BLaER1 (cell line): ENCODE measurements at regions not wholly inside any gene's neighbourhood (a gene's known extent, or its start where the extent isn't known, plus 50 kb on each side); places are given as distances from the start of the nearest gene placed in this dataset.

ENCODE experiments used
- H3K27ac ChIP-seq: shearing (Covaris generic); formaldehyde crosslinking; 2 replicates; pipeline ENCODE4 v1.8.1; 2022
- H3K27me3 ChIP-seq: shearing (Covaris generic); formaldehyde crosslinking; 2 replicates; pipeline ENCODE4 v1.8.1; 2022
- H3K36me3 ChIP-seq: shearing (Covaris generic); formaldehyde crosslinking; 2 replicates; pipeline ENCODE4 v1.8.1; 2022
- H3K4me1 ChIP-seq: shearing (Covaris generic); formaldehyde crosslinking; 2 replicates; pipeline ENCODE4 v1.8.1; 2022
- H3K4me2 ChIP-seq: shearing (Covaris generic); formaldehyde crosslinking; 2 replicates; pipeline ENCODE4 v1.8.1; 2022
- H3K4me3 ChIP-seq: shearing (Covaris generic); formaldehyde crosslinking; 2 replicates; pipeline ENCODE4 v1.8.1; 2022
- H3K9ac ChIP-seq: shearing (Covaris generic); formaldehyde crosslinking; 2 replicates; pipeline ENCODE4 v1.8.1; 2022
- H3K9me3 ChIP-seq: shearing (Covaris generic); formaldehyde crosslinking; 2 replicates; pipeline ENCODE4 v1.8.1; 2022
- H4K20me1 ChIP-seq: shearing (Covaris generic); formaldehyde crosslinking; 2 replicates; pipeline ENCODE4 v1.8.1; 2022
- Cebpa-rat ChIP-seq: shearing (Covaris generic); IDR thresholded peaks from 2 replicates; pipeline ENCODE4 v1.8.1; 2022

DNA sequence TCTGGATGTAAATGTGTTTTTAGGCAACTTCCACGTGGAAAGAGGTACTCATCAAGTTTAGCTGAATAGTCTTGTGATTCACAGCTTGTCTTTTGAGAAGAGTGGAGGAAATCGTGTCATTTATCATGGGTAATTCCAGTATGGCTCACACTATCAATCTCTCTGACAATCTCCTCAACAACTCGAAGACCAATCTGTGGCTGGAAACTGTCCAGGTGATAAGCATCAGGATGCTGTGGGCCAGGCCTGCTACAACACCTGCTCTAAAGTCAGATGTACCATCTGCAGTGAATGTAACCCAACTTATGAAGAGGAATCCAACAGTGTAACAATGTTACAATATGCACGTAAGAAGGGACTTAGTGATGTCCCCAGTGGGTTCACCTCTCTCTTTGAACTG lies 132.1 kb upstream of the GK2 start:
- no peaks in the 10 kb centered on the region for H3K27me3 ChIP-seq
- no peak overlapping the region for H3K9ac ChIP-seq
- TF ChIP-seq Cebpa-rat, result no peak
- H3K4me1 ChIP-seq, result no peaks in the 10 kb centered on the region
- no peaks in the 10 kb centered on the region for H3K9me3 ChIP-seq
- no peak overlapping the region for H3K27ac ChIP-seq
- H3K36me3 ChIP-seq, result no peaks in the 10 kb centered on the region
- no peak overlapping the region for H3K4me2 ChIP-seq
- H3K4me3 ChIP-seq, result no peak overlapping the region
- no peaks in the 10 kb centered on the region for H4K20me1 ChIP-seq

DNA sequence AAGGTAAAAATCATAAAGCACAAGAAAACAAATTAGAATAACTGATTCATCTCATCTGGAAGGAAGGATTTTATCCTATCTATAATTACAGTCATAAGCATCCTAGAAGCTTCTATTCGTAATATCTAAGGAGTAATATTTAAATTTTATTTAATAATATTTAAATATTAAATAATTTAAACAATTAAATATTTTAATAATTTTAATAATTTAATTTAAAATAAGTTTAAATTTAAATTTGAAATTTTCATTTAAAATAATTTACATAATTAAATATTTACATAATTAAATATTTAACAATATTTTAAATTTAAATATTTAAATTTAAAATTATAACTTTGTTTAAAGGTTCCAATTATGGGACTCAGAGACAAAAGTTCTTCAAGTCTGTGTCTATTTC lies 127.5 kb upstream of the GK2 start:
- Histone ChIP-seq H3K4me2 (no peak overlapping the region), H4K20me1 (no peaks in the 10 kb centered on the region), H3K27ac (no peak overlapping the region), H3K4me3 (no peak overlapping the region), H3K9ac (no peak overlapping the region), H3K9me3 (no peaks in the 10 kb centered on the region), H3K27me3 (no peaks in the 10 kb centered on the region), H3K36me3 (no peaks in the 10 kb centered on the region), H3K4me1 (no peaks in the 10 kb centered on the region)
- TF ChIP-seq Cebpa-rat, result no peak

DNA sequence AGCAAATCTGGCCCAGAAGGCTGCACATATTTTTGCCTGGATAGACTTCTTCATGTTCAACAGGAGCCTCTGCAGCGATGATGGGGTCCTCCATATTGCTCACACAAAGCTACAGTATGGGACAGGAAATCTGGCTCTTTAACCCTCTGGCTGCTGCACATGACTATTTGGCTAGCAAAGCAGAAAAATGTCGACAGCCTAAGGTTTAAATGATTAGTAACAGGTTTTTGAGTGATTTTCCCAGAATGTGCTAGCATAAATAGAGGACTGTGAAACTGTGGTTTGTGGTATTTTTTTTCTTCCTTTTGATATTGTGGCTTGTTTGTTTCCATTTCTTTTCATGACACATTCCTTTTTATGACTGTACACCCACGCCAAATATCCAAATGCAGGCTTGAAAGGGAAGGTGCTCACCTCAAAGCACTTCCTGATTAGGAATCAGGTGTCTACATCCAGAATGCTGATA lies 120.2 kb upstream of the GK2 start:
- TF ChIP-seq Cebpa-rat, result no peak
- no peaks in the 10 kb centered on the region for H4K20me1 ChIP-seq

DNA sequence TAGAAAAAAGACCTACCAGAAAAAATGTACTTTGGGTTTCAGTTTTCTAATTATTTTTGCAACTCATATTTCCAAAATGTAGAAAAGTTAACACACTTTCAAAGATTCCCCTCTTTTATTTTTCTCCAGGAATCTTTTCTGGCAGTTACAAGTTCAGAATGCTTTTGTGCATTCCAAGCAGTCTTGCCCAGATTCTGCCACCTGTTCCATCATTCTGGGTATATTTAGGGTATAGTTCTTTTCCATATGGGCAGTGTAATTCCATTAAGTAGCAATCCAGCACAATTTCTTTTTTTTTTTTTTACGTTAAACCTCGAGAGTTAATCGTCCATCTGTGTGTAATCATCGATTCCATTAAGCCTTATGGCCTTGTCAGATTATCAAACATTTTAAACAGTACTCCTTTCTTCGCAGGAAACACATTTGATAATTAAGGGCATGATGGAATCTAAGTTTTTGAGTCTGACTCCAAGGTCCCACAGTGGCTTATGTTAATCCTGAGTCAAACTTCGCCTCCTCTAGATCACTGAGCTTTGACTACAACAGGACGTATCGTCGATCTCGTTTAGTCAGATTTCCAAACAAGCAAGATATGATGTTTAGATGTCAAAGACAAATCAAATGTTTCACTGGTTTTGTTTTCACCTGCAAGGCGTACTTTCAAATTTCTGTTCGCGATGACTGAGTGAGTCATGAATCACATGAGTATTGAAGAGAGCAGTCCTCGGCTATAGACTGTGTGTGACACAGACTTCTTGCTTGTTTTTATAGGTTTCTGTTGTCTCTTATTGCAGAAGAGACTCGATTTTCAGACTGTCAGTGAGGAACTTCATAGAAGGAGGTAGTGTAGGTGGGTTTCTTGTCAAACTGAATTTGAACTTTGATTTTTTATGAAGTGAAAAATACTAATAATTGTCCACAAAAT lies 118.9 kb upstream of the GK2 start:
- no peaks in the 10 kb centered on the region for H4K20me1 ChIP-seq
- no peak overlapping the region for H3K4me3 ChIP-seq
- no peaks in the 10 kb centered on the region for H3K27me3 ChIP-seq
- no peak overlapping the region for H3K4me2 ChIP-seq
- H3K4me1 ChIP-seq, result peaks cover 9% of the 10 kb centered on the region
- no peak overlapping the region for H3K9ac ChIP-seq
- no peak for TF ChIP-seq Cebpa-rat
- H3K27ac ChIP-seq, result no peak overlapping the region
- H3K36me3 ChIP-seq, result no peaks in the 10 kb centered on the region
- H3K9me3 ChIP-seq, result no peaks in the 10 kb centered on the region

More for the DNA sequence above, 120.2 kb upstream of the GK2 start:
- no peak overlapping the region for H3K9ac ChIP-seq
- H3K36me3 ChIP-seq, result no peaks in the 10 kb centered on the region
- peaks cover 9% of the 10 kb centered on the region for H3K4me1 ChIP-seq
- no peaks in the 10 kb centered on the region for H3K27me3 ChIP-seq
- H3K4me2 ChIP-seq, result peak overlapping the region; percentile 63
- H3K4me3 ChIP-seq, result no peak overlapping the region
- H3K27ac ChIP-seq, result no peak overlapping the region
- no peaks in the 10 kb centered on the region for H3K9me3 ChIP-seq

DNA sequence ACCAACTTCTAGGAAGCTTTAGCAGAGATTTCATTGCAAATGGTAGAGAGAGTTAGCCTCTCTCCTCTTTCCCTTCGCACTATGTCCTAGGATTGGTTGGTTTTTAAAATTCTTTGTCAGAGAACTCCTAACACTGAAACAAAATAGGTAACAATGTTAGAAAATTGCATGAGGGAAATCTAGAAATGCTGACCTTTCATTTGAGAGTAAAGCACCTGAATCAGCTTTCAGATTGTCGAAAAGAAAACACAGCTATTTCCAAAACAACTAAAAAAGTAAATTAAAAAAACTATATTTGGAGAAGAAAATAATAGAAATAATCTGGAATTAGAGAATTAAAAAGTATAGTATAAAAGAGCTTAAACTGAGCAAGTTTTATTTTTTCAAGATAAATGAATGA lies 108.1 kb upstream of the GK2 start:
- no peaks in the 10 kb centered on the region for H3K4me1 ChIP-seq
- no peak overlapping the region for H3K4me3 ChIP-seq
- H4K20me1 ChIP-seq, result no peaks in the 10 kb centered on the region
- no peaks in the 10 kb centered on the region for H3K36me3 ChIP-seq
- H3K27me3 ChIP-seq, result no peaks in the 10 kb centered on the region
- TF ChIP-seq Cebpa-rat, result no peak
- H3K4me2 ChIP-seq, result no peak overlapping the region
- no peak overlapping the region for H3K9ac ChIP-seq
- no peaks in the 10 kb centered on the region for H3K9me3 ChIP-seq
- H3K27ac ChIP-seq, result no peak overlapping the region

DNA sequence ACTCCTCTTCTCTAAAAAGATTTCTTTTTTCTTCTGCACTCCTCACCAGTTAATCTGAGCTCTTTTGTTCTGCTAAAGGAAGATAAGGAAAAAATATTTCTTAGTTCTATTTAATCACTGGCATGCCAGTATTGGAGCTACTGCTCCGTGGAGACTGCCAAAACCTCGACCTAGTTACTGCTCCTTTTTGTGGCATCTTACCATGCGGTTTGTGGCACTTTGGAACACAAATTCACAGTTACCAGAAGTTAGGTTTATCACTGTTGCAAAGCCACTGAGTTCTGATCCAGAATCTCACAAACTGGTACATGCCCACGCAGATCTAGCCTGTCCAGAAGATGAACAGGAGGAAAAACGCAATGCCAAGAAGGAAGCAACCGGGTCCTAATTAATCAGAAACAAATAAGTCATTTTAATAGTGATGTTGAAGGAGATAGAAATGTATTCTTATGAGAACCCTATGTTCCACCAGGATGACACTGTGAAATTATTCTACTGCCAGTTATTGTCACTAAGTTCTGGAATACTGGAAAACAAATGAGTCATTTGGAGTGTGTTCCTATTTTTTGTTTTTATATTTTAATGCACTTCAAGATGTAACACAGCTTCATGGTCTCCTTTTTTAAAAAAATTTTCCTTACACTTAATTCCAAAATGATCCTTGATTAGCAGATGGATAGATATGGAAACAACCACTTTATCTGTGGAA lies 106.7 kb upstream of the GK2 start:
- Histone ChIP-seq H3K4me3 (no peak overlapping the region), H4K20me1 (no peaks in the 10 kb centered on the region), H3K36me3 (no peaks in the 10 kb centered on the region), H3K27me3 (no peaks in the 10 kb centered on the region), H3K9ac (no peak overlapping the region), H3K4me1 (no peaks in the 10 kb centered on the region), H3K9me3 (no peaks in the 10 kb centered on the region), H3K27ac (no peak overlapping the region), H3K4me2 (no peak overlapping the region)
- TF ChIP-seq Cebpa-rat, result no peak

DNA sequence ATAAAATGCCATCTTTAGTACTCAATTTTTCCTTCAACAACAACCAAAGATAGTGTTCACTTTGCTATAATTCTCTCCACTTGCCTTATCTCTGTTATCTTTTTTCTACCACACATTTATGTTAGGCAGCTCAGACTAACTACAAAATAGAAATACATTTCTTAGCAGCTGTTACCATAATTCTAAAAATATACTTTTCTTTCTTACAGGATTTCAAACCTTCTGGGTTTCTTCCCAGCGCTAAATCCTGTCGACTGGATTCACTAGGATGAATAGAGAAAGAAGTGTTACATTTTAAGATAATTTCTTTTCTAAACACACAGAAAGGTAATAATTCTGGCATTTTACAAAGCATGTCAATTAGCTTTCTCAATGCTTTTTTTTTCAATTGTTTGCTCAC lies 105.5 kb upstream of the GK2 start:
- Histone ChIP-seq H4K20me1 (no peaks in the 10 kb centered on the region), H3K4me3 (no peak overlapping the region), H3K36me3 (no peaks in the 10 kb centered on the region), H3K4me2 (no peak overlapping the region), H3K27me3 (no peaks in the 10 kb centered on the region), H3K9ac (no peak overlapping the region), H3K9me3 (no peaks in the 10 kb centered on the region), H3K4me1 (no peaks in the 10 kb centered on the region), H3K27ac (no peak overlapping the region)
- no peak for TF ChIP-seq Cebpa-rat

DNA sequence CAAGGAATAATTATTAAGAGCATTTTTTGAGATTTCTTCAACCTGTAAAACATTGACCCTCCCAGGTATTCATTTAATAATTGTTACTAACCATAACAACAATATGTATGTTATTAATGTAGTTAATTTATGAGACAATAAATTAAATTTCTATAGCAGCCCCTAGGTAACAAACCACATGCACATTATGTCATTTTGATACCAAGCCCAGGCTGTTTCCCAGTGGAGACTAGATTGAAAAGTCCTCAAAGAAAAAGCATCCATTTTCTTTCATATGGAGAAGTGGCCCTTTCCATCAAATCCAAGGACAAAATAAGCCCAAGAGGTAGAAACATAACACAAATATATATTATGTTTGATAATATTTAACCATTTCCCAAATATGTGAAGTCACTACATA lies 104.3 kb upstream of the GK2 start:
- Histone ChIP-seq H3K9ac (no peak overlapping the region), H3K4me2 (no peak overlapping the region), H3K27me3 (no peaks in the 10 kb centered on the region), H3K4me3 (no peak overlapping the region), H3K27ac (no peak overlapping the region), H3K36me3 (no peaks in the 10 kb centered on the region), H4K20me1 (no peaks in the 10 kb centered on the region), H3K4me1 (no peaks in the 10 kb centered on the region), H3K9me3 (no peaks in the 10 kb centered on the region)
- TF ChIP-seq Cebpa-rat, result no peak

DNA sequence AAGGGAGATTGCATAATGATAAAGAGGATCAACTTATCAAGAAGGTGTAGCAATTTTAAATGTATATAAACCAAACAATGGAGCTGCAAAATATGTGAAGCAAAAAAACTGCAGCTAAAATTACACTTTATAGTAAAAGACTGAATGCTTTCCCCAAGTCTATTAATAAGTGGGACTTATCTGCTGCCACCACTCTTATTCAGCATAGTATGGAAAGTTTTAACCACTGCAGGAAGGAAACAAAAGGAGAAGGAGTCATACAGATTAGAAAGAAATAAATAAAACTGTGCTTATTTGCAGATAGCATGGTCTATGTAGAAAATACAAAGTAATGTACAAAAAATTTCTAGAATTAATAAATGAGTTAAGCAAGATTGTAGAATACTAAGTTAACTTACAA lies 94.1 kb upstream of the GK2 start:
- H3K36me3 ChIP-seq, result no peaks in the 10 kb centered on the region
- no peak overlapping the region for H3K27ac ChIP-seq
- no peak overlapping the region for H3K9ac ChIP-seq
- H3K4me2 ChIP-seq, result peak overlapping the region; percentile 44
- peaks cover 3% of the 10 kb centered on the region; the same call in 1 of the 2 replicates for H3K9me3 ChIP-seq
- no peak overlapping the region for H3K4me3 ChIP-seq
- H4K20me1 ChIP-seq, result no peaks in the 10 kb centered on the region
- H3K4me1 ChIP-seq, result peaks cover 24% of the 10 kb centered on the region
- TF ChIP-seq Cebpa-rat, result no peak
- H3K27me3 ChIP-seq, result no peaks in the 10 kb centered on the region

DNA sequence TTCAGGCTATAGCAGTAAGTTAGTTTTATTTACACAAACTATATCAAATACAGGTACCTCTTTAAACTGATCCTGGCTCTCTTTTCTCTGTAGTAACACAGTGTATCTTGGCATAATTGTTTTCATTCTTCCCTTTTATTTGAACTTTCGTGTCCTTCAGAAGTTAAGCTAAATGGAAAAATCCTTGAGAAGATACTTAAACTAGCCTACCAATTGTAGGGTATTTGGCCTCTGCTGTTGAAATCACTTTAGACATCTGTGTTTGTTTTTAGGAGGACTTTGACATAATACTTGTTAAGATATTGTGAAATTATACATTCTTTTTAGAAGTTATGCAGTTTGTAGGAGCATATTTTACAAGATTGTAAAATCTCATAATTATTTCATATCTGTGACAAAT lies 90.3 kb upstream of the GK2 start:
- H3K9ac ChIP-seq, result no peak overlapping the region
- no peak overlapping the region for H3K4me3 ChIP-seq
- H3K4me1 ChIP-seq, result peaks cover 10% of the 10 kb centered on the region
- no peak overlapping the region for H3K4me2 ChIP-seq
- peaks cover 3% of the 10 kb centered on the region; the same call in 1 of the 2 replicates for H3K9me3 ChIP-seq
- no peak for TF ChIP-seq Cebpa-rat
- no peaks in the 10 kb centered on the region for H3K27me3 ChIP-seq
- no peaks in the 10 kb centered on the region for H4K20me1 ChIP-seq
- no peak overlapping the region for H3K27ac ChIP-seq
- no peaks in the 10 kb centered on the region for H3K36me3 ChIP-seq
